ENCODE measurements at regions not wholly inside any gene's neighbourhood (a gene's known extent, or its start where the extent isn't known, plus 50 kb on each side); places are given as distances from the start of the nearest gene placed in this dataset.

- TF ChIP-seq ZNF138 (CRISPR knock-in tag; conservative IDR thresholded peaks at IDR 0.05), result no peak
- TF ChIP-seq CTCF (IDR thresholded peaks at IDR 0.05), result no peak
- no peak for TF ChIP-seq CREB1 (CRISPR knock-in tag; IDR thresholded peaks at IDR 0.05)
- TF ChIP-seq NR2C2 (CRISPR knock-in tag; IDR thresholded peaks at IDR 0.05), result no peak
- TF ChIP-seq ATF1 (CRISPR knock-in tag; IDR thresholded peaks at IDR 0.05), result no peak
- no peak for TF ChIP-seq ZNF121 (CRISPR knock-in tag; IDR thresholded peaks at IDR 0.05)
- no peak for TF ChIP-seq E2F1 (CRISPR knock-in tag; IDR thresholded peaks at IDR 0.05)
- no peak for TF ChIP-seq ATF3 (CRISPR knock-in tag; conservative IDR thresholded peaks at IDR 0.05)
These were observed 262.0 kb downstream of the MAFB start for GRCh38 chr20:40427026-40427425.

All from WTC11 (cell line).